Adrenal gland (tissue), 9 donors: ENCODE measurements at regions not wholly inside any gene's neighbourhood (a gene's known extent, or its start where the extent isn't known, plus 50 kb on each side); places are given as distances from the start of the nearest gene placed in this dataset.

ENCODE experiments used
- DNase-seq, 7 donors: peaks; one replicate each; pipeline ENCODE4 v3.0.0-alpha.2; 2019 to 2020
- H3K27ac ChIP-seq, 5 donors: fragments of 200-600 bp; sonication (generic) in 4 of 5; 1 replicate in 3 of 5; 2 replicates in 2 of 5; pipeline versions ENCODE4 v1.5.1 to v1.8.0; 2016 to 2020; ENCODE audit warnings: mild to moderate bottlenecking in 1 of 5
- H3K27me3 ChIP-seq: fragments of 200-600 bp; 2 replicates; pipeline ENCODE4 v1.8.0; 2021
- H3K36me3 ChIP-seq, 2 donors: fragments of 200-600 bp; replicated peaks in 1 of 2; 1 replicate in 1 of 2; 2 replicates in 1 of 2; pipeline versions ENCODE4 v1.5.1 to v1.8.0; 2018 to 2022
- H3K4me1 ChIP-seq, 2 donors: fragments of 200-600 bp; replicated peaks in 1 of 2; 1 replicate in 1 of 2; 2 replicates in 1 of 2; pipeline versions ENCODE4 v1.5.1 to v1.8.0; 2018 to 2021
- H3K4me3 ChIP-seq, 4 donors: fragments of 200-600 bp; sonication (generic) in 3 of 4; one replicate each; pipeline ENCODE4 v1.5.1; 2016 to 2018
- H3K9me3 ChIP-seq, 3 donors: fragments of 200-600 bp; sonication (generic) in 1 of 3; replicated peaks in 1 of 3; 1 replicate in 2 of 3; 2 replicates in 1 of 3; pipeline versions ENCODE4 v1.5.1 to v1.8.0; 2016 to 2021
- CTCF ChIP-seq, 6 experiments: fragments of 450-650 bp in 4 of 6; fragments of 200-600 bp in 2 of 6; sonication (generic) in 1 of 6; IDR thresholded peaks; 1 replicate in 5 of 6; 2 replicates in 1 of 6; pipeline versions ENCODE4 v1.5.1 to v1.8.0; 2016 to 2021; ENCODE audit warnings: antibody characterized with exemption in 6 of 6, mild to moderate bottlenecking in 2 of 6, moderate library complexity in 1 of 6
- POLR2A ChIP-seq, 2 donors: fragments of 450-650 bp; IDR thresholded peaks; one replicate each; pipeline ENCODE4 v1.6.1; 2017; ENCODE audit warnings: antibody characterized with exemption in 2 of 2, mild to moderate bottlenecking in 2 of 2, moderate library complexity in 1 of 2
- WGBS, 4 donors: extraction: QIAGEN DNeasy Blood & Tissue Kit in 2 of 4; methylation state at CpG; one replicate each; pipeline versions ENCODE4 v1.1.5 to v1.1.7; 2013 to 2017; 5-methylcytosine and 5-hydroxymethylcytosine counted together
- intact Hi-C, 2 donors: fragments of 100-400 bp; cut with DNase I; formaldehyde crosslinking; loops; one replicate each; pipeline versions ENCODE4 v1.14.1 to v1.15.0; 2022 to 2023
- donor health status: healthy with polysubstance abuse.
- donor health status: Bipolar disorder and iron deficiency.
- donor health status: DM: yes; HTN: yes; CAD: no.
- donor health status: DM: no; HTN: no; CAD: no.
- donor health status: DM: no; HTN: no; CAD: no.

GRCh38 chr2:59774821-59775433 lies 778.5 kb downstream of the BCL11A start:
- no peak for DNase-seq
- intact Hi-C loops, result no loop called here
- no peak overlapping the region for H3K4me3 ChIP-seq
- no peaks in the 10 kb centered on the region for H3K36me3 ChIP-seq
- H3K27me3 ChIP-seq, result no peaks in the 10 kb centered on the region
- WGBS, 4 donors, result 75 to 79% (median 77%) methylated on average over 2 of the region's 2 CpGs
- no peak overlapping the region for H3K27ac ChIP-seq
- TF ChIP-seq POLR2A (IDR thresholded peaks at IDR 0.05) (no peak), CTCF (IDR thresholded peaks at IDR 0.05) (no peak)
- no peaks in the 10 kb centered on the region for H3K9me3 ChIP-seq
- no peaks in the 10 kb centered on the region for H3K4me1 ChIP-seq

GRCh38 chr2:59770651-59771050 lies 782.8 kb downstream of the BCL11A start:
- TF ChIP-seq POLR2A (IDR thresholded peaks at IDR 0.05), result no peak
- TF ChIP-seq CTCF (IDR thresholded peaks at IDR 0.05), result no peak
- no peak for DNase-seq
- intact Hi-C loops, result no loop called here
- Histone ChIP-seq H3K4me1 (no peaks in the 10 kb centered on the region), H3K27ac (no peak overlapping the region), H3K4me3 (no peak overlapping the region), H3K27me3 (no peaks in the 10 kb centered on the region), H3K36me3 (no peaks in the 10 kb centered on the region), H3K9me3 (no peaks in the 10 kb centered on the region)
- WGBS, 4 donors, result 90 to 95% (median 91%) methylated on average over 2 of the region's 2 CpGs

DNA sequence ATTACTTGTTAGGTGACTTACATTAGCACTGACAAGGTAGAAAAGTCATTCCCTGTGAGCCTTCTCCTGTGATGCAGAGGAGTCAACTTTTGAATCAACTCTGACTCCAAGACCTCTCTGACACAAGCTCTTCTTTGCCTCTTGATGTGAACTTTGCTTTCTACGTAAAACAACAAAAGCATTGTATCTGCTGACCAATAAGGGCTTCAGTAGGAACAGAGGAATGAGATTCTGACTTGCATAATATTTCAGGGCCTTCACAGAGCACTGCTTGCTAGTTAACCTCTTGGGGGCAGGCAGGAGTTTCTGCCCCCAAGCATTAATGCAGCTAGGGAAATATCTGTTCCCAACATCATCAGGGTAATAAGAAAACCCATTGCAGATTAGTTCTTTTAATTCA lies 791.5 kb downstream of the BCL11A start:
- H3K4me1 ChIP-seq, result no peaks in the 10 kb centered on the region
- H3K36me3 ChIP-seq, result no peaks in the 10 kb centered on the region
- no peak for TF ChIP-seq CTCF (IDR thresholded peaks at IDR 0.05)
- no peak for TF ChIP-seq POLR2A (IDR thresholded peaks at IDR 0.05)
- no peaks in the 10 kb centered on the region for H3K9me3 ChIP-seq
- DNase-seq, result no peak
- intact Hi-C loops, result no loop called here
- 85 to 95% (median 87%) methylated on average over 1 of the region's 1 CpG for WGBS, 4 donors
- H3K4me3 ChIP-seq, result no peak overlapping the region
- H3K27ac ChIP-seq, result no peak overlapping the region
- no peaks in the 10 kb centered on the region for H3K27me3 ChIP-seq

- intact Hi-C loops, result no loop called here
- Histone ChIP-seq H3K4me3 (no peak overlapping the region), H3K27ac (no peak overlapping the region), H3K27me3 (no peaks in the 10 kb centered on the region), H3K36me3 (no peaks in the 10 kb centered on the region), H3K9me3 (no peaks in the 10 kb centered on the region), H3K4me1 (no peaks in the 10 kb centered on the region)
- no peak for DNase-seq
- 89 to 93% (median 92%) methylated on average over 5 of the region's 5 CpGs for WGBS, 4 donors
- TF ChIP-seq POLR2A (IDR thresholded peaks at IDR 0.05), result no peak
- no peak for TF ChIP-seq CTCF (IDR thresholded peaks at IDR 0.05)
These were observed 797.3 kb downstream of the BCL11A start for GRCh38 chr2:59756150-59756549.
